H1 (cell line): ENCODE measurements at regions not wholly inside any gene's neighbourhood (a gene's known extent, or its start where the extent isn't known, plus 50 kb on each side); places are given as distances from the start of the nearest gene placed in this dataset.

Experiments
- CEBPB ChIP-seq: IDR thresholded peaks from 2 replicates; pipeline ENCODE4 v1.6.1; 2012; ENCODE audit warnings: low read depth, low read length
- CHD2 ChIP-seq: IDR thresholded peaks from 2 replicates; pipeline ENCODE4 v1.6.1; 2012; ENCODE audit warnings: low read length, improper control_type of control experiment
- HDAC2 ChIP-seq, 2 experiments: fragments of 300-600 bp in 1 of 2; sonication (generic) in 1 of 2; IDR thresholded peaks; 2 replicates each; pipeline ENCODE4 v1.6.1; 2011 to 2012; ENCODE audit warnings: low read depth in 2 of 2, low read length in 2 of 2, mild to moderate bottlenecking in 2 of 2, moderate library complexity in 2 of 2, borderline replicate concordance in 1 of 2, inconsistent platforms in 1 of 2
- JUND ChIP-seq: IDR thresholded peaks from 2 replicates; pipeline ENCODE4 v1.6.1; 2011; ENCODE audit warnings: mild to moderate bottlenecking, improper control_type of control experiment, low read length
- POLR2A ChIP-seq, 2 experiments: IDR thresholded peaks; 1 replicate in 1 of 2; 2 replicates in 1 of 2; pipeline ENCODE4 v1.6.1; 2011; ENCODE audit warnings: low read depth in 2 of 2, low read length in 2 of 2, mild to moderate bottlenecking in 2 of 2; ENCODE audit errors: control extremely low read depth in 1 of 2
- TCF12 ChIP-seq: IDR thresholded peaks from 2 replicates; pipeline ENCODE4 v1.6.1; 2011; ENCODE audit warnings: low read depth, mild to moderate bottlenecking, low read length
- ZNF274 ChIP-seq: IDR thresholded peaks from 2 replicates; pipeline ENCODE4 v1.7.0; 2012; ENCODE audit warnings: low read length, borderline replicate concordance; ENCODE audit errors: extremely low read depth
- TF ChIP-seq, protein P1 (sequence below), 3 experiments: IDR thresholded peaks; 1 replicate in 2 of 3; 2 replicates in 1 of 3; pipeline versions ENCODE4 v1.5.1 to v1.6.1; 2011; ENCODE audit warnings: low read length in 3 of 3, mild to moderate bottlenecking in 3 of 3, inconsistent platforms in 2 of 3, low read depth in 1 of 3, moderate library complexity in 1 of 3; ENCODE audit not compliant: insufficient read depth in 1 of 3; ENCODE audit errors: control extremely low read depth in 1 of 3
- TF ChIP-seq, protein P2 (sequence below): IDR thresholded peaks from 2 replicates; pipeline ENCODE4 v1.6.1; 2012; ENCODE audit warnings: inconsistent platforms

DNA sequence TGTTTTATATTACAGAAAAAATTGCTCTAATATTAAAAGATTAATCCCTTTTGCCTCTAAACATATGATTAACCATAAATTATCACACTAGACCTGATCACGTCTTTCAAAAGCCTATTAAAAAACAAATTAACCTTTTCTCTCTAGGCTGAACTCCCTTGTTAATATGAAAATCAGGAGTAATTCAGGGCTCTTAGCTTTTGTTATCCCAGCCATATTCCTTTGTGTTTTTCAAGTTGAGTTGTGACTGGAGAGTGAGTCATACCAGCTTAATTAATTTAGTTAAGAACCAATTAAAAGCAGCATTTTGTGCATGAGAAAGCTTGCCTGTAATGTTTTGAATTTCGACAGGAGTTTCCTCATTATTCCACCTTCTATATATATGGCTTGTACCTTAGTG, 385.8 kb downstream of the VGLL3 start:
- TF ChIP-seq, protein P1, sequence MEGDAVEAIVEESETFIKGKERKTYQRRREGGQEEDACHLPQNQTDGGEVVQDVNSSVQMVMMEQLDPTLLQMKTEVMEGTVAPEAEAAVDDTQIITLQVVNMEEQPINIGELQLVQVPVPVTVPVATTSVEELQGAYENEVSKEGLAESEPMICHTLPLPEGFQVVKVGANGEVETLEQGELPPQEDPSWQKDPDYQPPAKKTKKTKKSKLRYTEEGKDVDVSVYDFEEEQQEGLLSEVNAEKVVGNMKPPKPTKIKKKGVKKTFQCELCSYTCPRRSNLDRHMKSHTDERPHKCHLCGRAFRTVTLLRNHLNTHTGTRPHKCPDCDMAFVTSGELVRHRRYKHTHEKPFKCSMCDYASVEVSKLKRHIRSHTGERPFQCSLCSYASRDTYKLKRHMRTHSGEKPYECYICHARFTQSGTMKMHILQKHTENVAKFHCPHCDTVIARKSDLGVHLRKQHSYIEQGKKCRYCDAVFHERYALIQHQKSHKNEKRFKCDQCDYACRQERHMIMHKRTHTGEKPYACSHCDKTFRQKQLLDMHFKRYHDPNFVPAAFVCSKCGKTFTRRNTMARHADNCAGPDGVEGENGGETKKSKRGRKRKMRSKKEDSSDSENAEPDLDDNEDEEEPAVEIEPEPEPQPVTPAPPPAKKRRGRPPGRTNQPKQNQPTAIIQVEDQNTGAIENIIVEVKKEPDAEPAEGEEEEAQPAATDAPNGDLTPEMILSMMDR (IDR thresholded peaks at IDR 0.05; ENCODE audit: control extremely low read depth in 1 of 3, insufficient read depth in 1 of 3, low read depth in 1 of 3, low read length in 3 of 3), result no peak
- no peak for TF ChIP-seq HDAC2 (IDR thresholded peaks at IDR 0.05; ENCODE audit: borderline replicate concordance in 1 of 2, low read depth in 2 of 2, low read length in 2 of 2)
- TF ChIP-seq JUND, result no peak
- no peak for TF ChIP-seq TCF12
- no peak for TF ChIP-seq CEBPB
- no peak for TF ChIP-seq ZNF274
- no peak for TF ChIP-seq CHD2
- TF ChIP-seq, protein P2, sequence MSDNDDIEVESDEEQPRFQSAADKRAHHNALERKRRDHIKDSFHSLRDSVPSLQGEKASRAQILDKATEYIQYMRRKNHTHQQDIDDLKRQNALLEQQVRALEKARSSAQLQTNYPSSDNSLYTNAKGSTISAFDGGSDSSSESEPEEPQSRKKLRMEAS, result no peak
- no peak for TF ChIP-seq POLR2A (IDR thresholded peaks at IDR 0.05; ENCODE audit: control extremely low read depth in 1 of 2, low read depth in 2 of 2, low read length in 2 of 2)
